ENCODE measurements at regions not wholly inside any gene's neighbourhood (a gene's known extent, or its start where the extent isn't known, plus 50 kb on each side); places are given as distances from the start of the nearest gene placed in this dataset.

GRCh38 chr5:89342106-89342876 lies 459.3 kb upstream of the MEF2C start:
- in situ Hi-C loops (cut with HindIII; ENCODE audit: low sequenced_read_pairs) = no loop called here

DNA sequence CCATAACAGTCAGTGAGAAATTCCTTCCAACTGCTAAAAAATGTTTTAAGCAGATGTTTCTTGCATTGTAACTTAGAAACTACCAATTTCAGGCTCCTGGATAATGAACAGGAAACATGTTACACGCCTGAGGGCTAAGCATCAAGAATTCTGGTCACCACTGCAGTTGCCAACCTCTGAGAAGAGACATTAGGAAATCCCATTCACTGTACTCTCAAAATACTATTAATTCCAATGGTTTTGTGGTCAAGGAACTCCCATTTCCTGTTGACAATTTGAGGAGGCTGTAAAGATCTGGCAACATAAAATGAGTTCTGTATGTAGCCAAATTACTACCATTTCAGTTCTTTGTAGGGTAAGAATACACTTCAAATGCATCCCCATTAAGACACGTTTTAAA lies 456.0 kb upstream of the MEF2C start:
- TF ChIP-seq CTCF (IDR thresholded peaks at IDR 0.05; ENCODE audit: low read depth, low read length) = no peak
- in situ Hi-C loops (cut with HindIII; ENCODE audit: low sequenced_read_pairs) = no loop called here
- peak; percentile 67 for DNase-seq (ENCODE audit: low read depth, low spot score)
- H3K4me3 ChIP-seq (ENCODE audit: low read depth, low read length) = no peak overlapping the region

More at GRCh38 chr5:89342106-89342876, 459.3 kb upstream of the MEF2C start:
- DNase-seq (ENCODE audit: low read depth, low spot score) = peak; percentile 88
- no peak overlapping the region for H3K4me3 ChIP-seq (ENCODE audit: low read depth, low read length)
- TF ChIP-seq CTCF (IDR thresholded peaks at IDR 0.05; ENCODE audit: low read depth, low read length) = no peak

DNA sequence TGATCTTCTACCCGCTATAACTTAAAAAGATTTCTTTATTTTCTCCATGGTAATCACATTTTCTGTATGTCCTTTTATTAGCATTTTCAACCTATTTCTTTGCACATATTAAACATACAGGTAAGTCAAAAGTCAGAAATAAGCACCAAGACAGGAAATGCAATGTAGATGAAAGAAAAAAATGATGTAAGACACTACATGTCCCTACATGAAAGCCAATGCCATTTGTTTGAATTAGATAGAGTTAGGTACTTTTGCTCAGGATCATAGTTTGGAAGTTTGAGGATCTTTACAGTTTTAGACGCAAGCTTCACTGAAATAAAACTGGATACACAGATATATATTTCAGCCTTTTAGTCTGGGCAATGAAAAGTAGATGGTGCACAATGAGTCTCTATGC lies 453.1 kb upstream of the MEF2C start:
- no peak for TF ChIP-seq CTCF (IDR thresholded peaks at IDR 0.05; ENCODE audit: low read depth, low read length)
- in situ Hi-C loops (cut with HindIII; ENCODE audit: low sequenced_read_pairs) = no loop called here
- H3K4me3 ChIP-seq (ENCODE audit: low read depth, low read length) = no peak overlapping the region
- no peak for DNase-seq (ENCODE audit: low read depth, low spot score)

- H3K4me3 ChIP-seq (ENCODE audit: low read depth, low read length) = no peak overlapping the region
- no peak for TF ChIP-seq CTCF (IDR thresholded peaks at IDR 0.05; ENCODE audit: low read depth, low read length)
- in situ Hi-C loops (cut with HindIII; ENCODE audit: low sequenced_read_pairs) = no loop called here
- no peak for DNase-seq (ENCODE audit: low read depth, low spot score)
These were observed 447.2 kb upstream of the MEF2C start for GRCh38 chr5:89330140-89330539.

DNA sequence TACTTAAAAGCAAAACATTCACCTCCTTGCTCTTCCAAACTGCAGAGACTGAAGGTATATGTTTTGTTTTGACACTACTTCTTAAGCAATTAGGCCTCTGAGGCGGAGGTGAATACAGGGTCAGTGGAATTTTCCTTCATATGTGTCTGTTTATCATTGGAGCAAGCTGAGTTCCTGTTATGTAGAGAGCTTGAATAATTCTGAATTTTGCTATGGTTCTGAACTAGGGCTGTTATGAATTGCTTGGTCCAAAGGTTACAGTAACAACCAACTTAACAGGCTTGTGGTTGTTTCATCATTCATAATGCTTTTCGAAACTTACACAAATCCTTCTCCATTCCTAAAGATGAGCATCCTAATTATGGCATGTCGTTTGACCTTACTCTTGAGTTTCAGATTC lies 444.6 kb upstream of the MEF2C start:
- no peak for TF ChIP-seq CTCF (IDR thresholded peaks at IDR 0.05; ENCODE audit: low read depth, low read length)
- H3K4me3 ChIP-seq (ENCODE audit: low read depth, low read length) = no peak overlapping the region
- DNase-seq (ENCODE audit: low read depth, low spot score) = no peak
- in situ Hi-C loops (cut with HindIII; ENCODE audit: low sequenced_read_pairs) = no loop called here

DNA sequence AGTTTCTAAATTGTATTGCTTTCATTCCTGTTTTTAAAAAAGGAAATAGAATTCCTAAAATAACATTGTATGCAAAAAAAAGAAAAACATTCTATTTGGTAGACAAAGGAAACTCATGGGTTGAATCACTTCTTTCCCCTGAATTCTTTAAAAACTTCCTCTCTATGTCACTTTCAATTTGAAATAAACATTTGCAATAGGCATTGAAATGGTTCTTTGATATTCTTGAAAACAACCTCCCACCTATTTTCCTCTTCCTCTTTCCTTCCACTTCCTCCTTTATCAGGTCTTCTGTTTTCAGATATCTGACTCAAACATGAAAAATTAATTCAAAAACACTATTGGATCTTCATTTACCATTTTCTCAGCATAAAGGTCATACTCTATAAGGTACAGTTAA lies 442.0 kb upstream of the MEF2C start:
- H3K4me3 ChIP-seq (ENCODE audit: low read depth, low read length) = no peak overlapping the region
- no peak for TF ChIP-seq CTCF (IDR thresholded peaks at IDR 0.05; ENCODE audit: low read depth, low read length)
- DNase-seq (ENCODE audit: low read depth, low spot score) = no peak
- in situ Hi-C loops (cut with HindIII; ENCODE audit: low sequenced_read_pairs) = no loop called here
